Keratinocyte (primary cell): ENCODE measurements at regions not wholly inside any gene's neighbourhood (a gene's known extent, or its start where the extent isn't known, plus 50 kb on each side); places are given as distances from the start of the nearest gene placed in this dataset.

Source experiments
- CTCF ChIP-seq, 3 experiments: IDR thresholded peaks in 1 of 3; conservative IDR thresholded peaks in 1 of 3; optimal IDR thresholded peaks in 1 of 3; 2 replicates in 2 of 3; 3 replicates in 1 of 3; pipeline versions ENCODE3 to v1.5.1; 2011; ENCODE audit warnings: low read length in 3 of 3, mild to moderate bottlenecking in 3 of 3, moderate library complexity in 2 of 3, control low read depth in 1 of 3, inconsistent platforms in 1 of 3; ENCODE audit not compliant: insufficient read depth in 2 of 3; ENCODE audit errors: extremely low read depth in 1 of 3
- EZH2 ChIP-seq: IDR thresholded peaks from one replicate; pipeline ENCODE4 v1.6.1; 2012; ENCODE audit warnings: inconsistent platforms, mild to moderate bottlenecking, low read length, moderate library complexity

- no peak for TF ChIP-seq CTCF (optimal IDR thresholded peaks at IDR 0.05 in 1 of 3, IDR thresholded peaks at IDR 0.05 in 1 of 3, conservative IDR thresholded peaks at IDR 0.05 in 1 of 3; ENCODE audit: extremely low read depth in 1 of 3, insufficient read depth in 2 of 3, low read length in 3 of 3)
- no peak for TF ChIP-seq EZH2
These were observed 138.7 kb upstream of the CCDC150 start for GRCh38 chr2:196500686-196501431.
